Calu3 (cell line): ENCODE measurements at regions not wholly inside any gene's neighbourhood (a gene's known extent, or its start where the extent isn't known, plus 50 kb on each side); places are given as distances from the start of the nearest gene placed in this dataset.

Experiments used
- BruUV-seq: library from RNA; stranded (reverse); fragments of 400-500 nt; replicated peaks from 2 replicates; lab custom pipeline; 2021; lab: Mats Ljungman, UMichigan
- CTCF ChIA-PET: fragments of 300-600 bp; sonication (Branson Sonifier 250); formaldehyde crosslinking; loops from one replicate; lab custom pipeline; 2022; ENCODE audit warnings: antibody characterized with exemption; lab: Charles Lee
- DNase-seq: peaks from one replicate; pipeline ENCODE4 v3.0.0; 2022
- H3K27ac Mint-ChIP-seq: one replicate; pipeline ENCODE4 v1.8.0; 2022; ENCODE audit warnings: mixed read lengths; ENCODE audit not compliant: unreplicated experiment
- H3K27me3 Mint-ChIP-seq: one replicate; pipeline ENCODE4 v1.8.0; 2022; ENCODE audit warnings: mixed read lengths; ENCODE audit not compliant: unreplicated experiment
- H3K36me3 Mint-ChIP-seq: one replicate; pipeline ENCODE4 v1.8.0; 2022; ENCODE audit warnings: mild to moderate bottlenecking, moderate library complexity, mixed read lengths; ENCODE audit not compliant: insufficient read depth, unreplicated experiment
- H3K4me1 Mint-ChIP-seq: one replicate; pipeline ENCODE4 v1.8.0; 2022; ENCODE audit warnings: mild to moderate bottlenecking, low read depth, mixed read lengths; ENCODE audit not compliant: unreplicated experiment
- H3K4me3 Mint-ChIP-seq: one replicate; pipeline ENCODE4 v1.8.0; 2022; ENCODE audit warnings: mild to moderate bottlenecking, low read depth, moderate library complexity, mixed read lengths; ENCODE audit not compliant: unreplicated experiment
- H3K9me3 Mint-ChIP-seq: one replicate; pipeline ENCODE4 v1.8.0; 2022; ENCODE audit warnings: low read depth, mixed read lengths; ENCODE audit not compliant: unreplicated experiment
- intact Hi-C: fragments of 100-400 bp; cut with micrococcal nuclease; formaldehyde crosslinking; loops from one replicate; pipeline ENCODE4 v1.10.0; 2022; ENCODE audit not compliant: unreplicated experiment
- TF ChIP-seq, protein P1 (sequence below): fragments of 200-600 bp; IDR thresholded peaks from one replicate; pipeline ENCODE4 v1.8.0; 2022; ENCODE audit warnings: antibody characterized with exemption; ENCODE audit not compliant: unreplicated experiment

DNA sequence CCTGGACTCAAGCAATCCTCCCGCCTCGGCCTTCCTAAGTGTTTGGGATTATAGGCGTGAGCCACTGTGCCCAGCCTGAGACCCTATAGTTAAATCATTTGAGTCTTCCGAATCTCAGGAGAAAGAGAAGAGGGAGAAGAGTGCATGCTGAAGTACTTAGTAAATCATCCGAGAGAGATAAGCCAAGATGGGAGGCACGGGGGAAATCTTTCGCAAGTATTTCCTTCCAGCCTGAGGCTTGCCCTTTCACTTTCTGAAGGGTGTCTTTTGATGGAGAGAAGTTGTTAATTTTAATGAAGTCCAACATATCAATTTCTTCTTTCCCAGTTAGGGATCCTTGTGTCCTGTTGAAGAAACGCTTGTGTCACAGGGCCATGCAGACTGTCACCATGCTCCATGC is 97.1 kb upstream of the SLC6A6 start:
- H3K4me1 Mint-ChIP-seq = no peaks in the 10 kb centered on the region
- no TSS peak for BruUV-seq
- no peak for DNase-seq
- H3K9me3 Mint-ChIP-seq = no peaks in the 10 kb centered on the region
- TF ChIP-seq, protein P1, sequence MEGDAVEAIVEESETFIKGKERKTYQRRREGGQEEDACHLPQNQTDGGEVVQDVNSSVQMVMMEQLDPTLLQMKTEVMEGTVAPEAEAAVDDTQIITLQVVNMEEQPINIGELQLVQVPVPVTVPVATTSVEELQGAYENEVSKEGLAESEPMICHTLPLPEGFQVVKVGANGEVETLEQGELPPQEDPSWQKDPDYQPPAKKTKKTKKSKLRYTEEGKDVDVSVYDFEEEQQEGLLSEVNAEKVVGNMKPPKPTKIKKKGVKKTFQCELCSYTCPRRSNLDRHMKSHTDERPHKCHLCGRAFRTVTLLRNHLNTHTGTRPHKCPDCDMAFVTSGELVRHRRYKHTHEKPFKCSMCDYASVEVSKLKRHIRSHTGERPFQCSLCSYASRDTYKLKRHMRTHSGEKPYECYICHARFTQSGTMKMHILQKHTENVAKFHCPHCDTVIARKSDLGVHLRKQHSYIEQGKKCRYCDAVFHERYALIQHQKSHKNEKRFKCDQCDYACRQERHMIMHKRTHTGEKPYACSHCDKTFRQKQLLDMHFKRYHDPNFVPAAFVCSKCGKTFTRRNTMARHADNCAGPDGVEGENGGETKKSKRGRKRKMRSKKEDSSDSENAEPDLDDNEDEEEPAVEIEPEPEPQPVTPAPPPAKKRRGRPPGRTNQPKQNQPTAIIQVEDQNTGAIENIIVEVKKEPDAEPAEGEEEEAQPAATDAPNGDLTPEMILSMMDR = no peak
- CTCF ChIA-PET = no interaction called here
- peaks cover 66% of the 10 kb centered on the region for H3K27me3 Mint-ChIP-seq
- H3K36me3 Mint-ChIP-seq = no peaks in the 10 kb centered on the region
- H3K27ac Mint-ChIP-seq = no peak overlapping the region
- intact Hi-C loops = no loop called here
- H3K4me3 Mint-ChIP-seq = no peak overlapping the region

DNA sequence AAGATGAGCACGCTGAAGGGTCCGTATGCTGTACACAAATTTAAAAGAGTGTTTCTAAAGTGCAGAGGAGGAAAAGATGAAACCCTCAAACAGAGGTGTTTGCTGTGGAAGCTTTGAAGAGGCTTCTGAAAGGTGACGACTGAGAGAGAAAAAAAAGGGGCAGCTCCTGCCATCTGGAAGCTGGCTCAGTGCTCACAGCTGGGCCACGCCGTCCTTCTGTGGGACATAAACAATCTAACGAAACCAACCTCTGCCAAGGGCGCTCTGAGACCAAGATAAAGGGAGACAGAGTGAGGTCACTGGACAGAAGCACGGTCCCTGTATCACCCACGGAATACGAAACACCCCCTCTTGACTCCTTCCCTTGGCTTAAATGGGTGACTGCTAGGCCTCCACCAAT is 96.3 kb upstream of the SLC6A6 start:
- intact Hi-C loops = no loop called here
- DNase-seq = no peak
- H3K36me3 Mint-ChIP-seq = no peaks in the 10 kb centered on the region
- H3K27ac Mint-ChIP-seq = no peak overlapping the region
- TF ChIP-seq, protein P1 = no peak
- CTCF ChIA-PET = no interaction called here
- H3K27me3 Mint-ChIP-seq = peaks cover 67% of the 10 kb centered on the region
- no peaks in the 10 kb centered on the region for H3K9me3 Mint-ChIP-seq
- no peaks in the 10 kb centered on the region for H3K4me1 Mint-ChIP-seq
- BruUV-seq = no TSS peak
- no peak overlapping the region for H3K4me3 Mint-ChIP-seq

DNA sequence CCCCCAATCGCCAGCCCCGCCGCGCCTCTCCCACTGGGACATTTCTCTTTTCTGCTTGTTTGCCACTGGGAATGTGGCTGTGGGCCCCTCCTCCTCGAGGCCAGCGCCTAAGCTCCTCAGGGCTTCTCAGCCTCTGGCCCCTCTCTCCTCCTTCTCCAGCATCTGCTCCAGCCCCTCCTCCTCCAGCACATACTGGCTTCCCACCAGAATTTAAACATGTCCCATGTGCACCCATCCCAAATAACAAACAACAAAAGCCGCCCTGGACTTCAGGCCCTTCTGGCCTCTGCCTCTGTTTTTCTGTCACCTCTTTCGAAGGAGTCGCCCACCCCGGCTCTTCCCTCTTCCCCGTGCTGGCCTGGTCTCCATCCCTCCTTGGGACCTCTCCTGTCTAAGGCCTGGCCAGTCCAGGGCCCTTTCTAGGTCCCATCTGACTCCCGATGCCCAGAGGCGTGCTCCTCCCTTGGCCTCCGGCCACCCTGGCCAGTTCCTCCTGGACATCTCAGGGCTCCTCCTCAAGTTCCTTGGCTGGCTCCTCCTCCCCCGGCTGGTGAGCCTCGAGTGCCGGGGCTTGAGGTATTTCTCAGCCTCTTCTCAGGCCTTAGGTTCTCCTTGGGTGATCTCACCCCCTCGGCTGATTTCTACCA is 94.6 kb upstream of the SLC6A6 start:
- TF ChIP-seq, protein P1 = no peak
- intact Hi-C loops = no loop called here
- Mint-ChIP-seq H3K4me1 (peaks cover 10% of the 10 kb centered on the region), H3K36me3 (no peaks in the 10 kb centered on the region), H3K9me3 (no peaks in the 10 kb centered on the region), H3K27me3 (peaks cover 74% of the 10 kb centered on the region), H3K4me3 (no peak overlapping the region), H3K27ac (no peak overlapping the region)
- no TSS peak for BruUV-seq
- CTCF ChIA-PET = no interaction called here
- DNase-seq = no peak

DNA sequence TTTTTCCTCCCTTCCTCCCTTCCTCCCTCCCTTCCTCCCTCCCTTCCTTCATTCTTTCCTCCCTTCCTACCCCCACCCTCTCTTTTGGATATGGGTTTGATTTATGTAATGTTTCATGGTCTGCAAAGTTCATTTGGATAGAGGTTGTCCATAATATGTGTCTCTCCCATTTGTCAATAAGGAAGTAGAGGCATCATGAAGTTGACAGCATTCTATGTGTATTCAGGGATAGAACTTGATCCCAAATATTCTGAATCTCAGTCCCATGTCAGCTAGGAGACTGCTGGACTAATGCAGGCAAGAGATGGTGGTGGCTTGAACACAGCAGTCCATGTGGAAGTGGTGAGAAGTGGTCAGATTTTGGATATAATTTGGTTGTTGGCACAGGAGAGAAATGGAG is 90.7 kb upstream of the SLC6A6 start:
- CTCF ChIA-PET = no interaction called here
- no peaks in the 10 kb centered on the region for H3K9me3 Mint-ChIP-seq
- no TSS peak for BruUV-seq
- TF ChIP-seq, protein P1 = no peak
- H3K4me1 Mint-ChIP-seq = peaks cover 19% of the 10 kb centered on the region
- no peaks in the 10 kb centered on the region for H3K36me3 Mint-ChIP-seq
- no peak overlapping the region for H3K4me3 Mint-ChIP-seq
- no peak overlapping the region for H3K27ac Mint-ChIP-seq
- intact Hi-C loops = no loop called here
- H3K27me3 Mint-ChIP-seq = peaks cover 52% of the 10 kb centered on the region
- DNase-seq = no peak
